GM18909 (cell line): ENCODE measurements at regions not wholly inside any gene's neighbourhood (a gene's known extent, or its start where the extent isn't known, plus 50 kb on each side); places are given as distances from the start of the nearest gene placed in this dataset.
A peak's percentile ranks its signal among the peaks of the same experiment; 100 is the strongest.
"Not testable (repeated sequence)": the region's sequence is repeated elsewhere in the genome, so short reads cannot be mapped to it uniquely, and the experiment has no call there.

Source experiments
- ATAC-seq: cut with Tn5 transposase; IDR thresholded peaks from one replicate; pipeline ENCODE4 v1.9.1; 2021; ENCODE audit warnings: mild to moderate bottlenecking; ENCODE audit not compliant: unreplicated experiment, poor library complexity

DNA sequence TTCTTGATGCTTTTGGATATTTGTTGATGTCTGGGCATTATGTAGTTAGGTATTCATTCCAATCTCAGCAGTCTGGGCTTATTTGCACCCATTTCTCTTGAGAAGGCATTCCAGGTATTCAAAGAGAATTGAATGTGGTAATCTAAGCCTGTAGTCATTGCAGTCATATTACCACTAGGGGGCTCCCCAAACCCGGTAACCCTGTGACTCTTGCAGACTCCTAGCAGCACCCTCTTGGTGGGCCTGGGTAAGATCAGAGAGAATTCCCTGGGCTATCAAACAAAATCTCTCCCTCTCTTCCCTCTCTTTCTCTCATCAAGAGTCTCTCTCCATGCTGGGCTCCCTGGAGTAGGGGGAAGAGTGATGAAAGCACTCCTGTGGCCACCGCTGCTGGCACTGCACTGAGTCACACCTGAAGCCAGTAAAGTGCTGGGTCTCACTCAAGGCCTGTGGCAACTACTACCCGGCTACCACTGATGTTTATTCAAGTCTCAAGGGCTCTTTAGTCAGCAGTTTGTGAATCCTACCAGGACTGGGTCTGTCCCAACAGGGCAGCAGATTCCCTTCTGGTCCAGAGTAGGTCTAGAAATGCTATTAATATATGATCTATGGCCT, 187.7 kb upstream of the NUDT10 start:
- ATAC-seq = peak; percentile 87

GRCh38 chrX:51148848-51149247, 183.8 kb upstream of the NUDT10 start:
- ATAC-seq = no peak

DNA sequence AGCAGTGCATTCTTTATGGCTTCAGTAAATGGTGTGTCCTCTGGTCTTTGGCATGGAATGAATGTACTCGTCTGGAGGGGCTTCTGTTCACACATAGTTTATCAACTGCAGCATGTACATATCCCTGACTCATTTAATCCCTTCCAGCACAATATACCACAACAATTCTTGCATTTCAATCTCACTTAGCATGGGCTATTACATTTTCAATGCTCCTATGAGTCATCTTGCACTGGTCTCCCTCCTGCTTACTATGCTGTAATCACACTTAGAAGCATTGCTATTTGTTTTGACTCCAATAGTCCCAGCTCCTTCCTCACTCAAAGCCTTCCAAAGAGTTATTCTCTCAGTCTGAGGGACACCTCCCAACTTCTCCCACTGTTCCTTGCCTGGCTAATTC, 180.9 kb upstream of the NUDT10 start:
- no peak for ATAC-seq

GRCh38 chrX:51155157-51155556, 177.5 kb upstream of the NUDT10 start:
- ATAC-seq = no peak

DNA sequence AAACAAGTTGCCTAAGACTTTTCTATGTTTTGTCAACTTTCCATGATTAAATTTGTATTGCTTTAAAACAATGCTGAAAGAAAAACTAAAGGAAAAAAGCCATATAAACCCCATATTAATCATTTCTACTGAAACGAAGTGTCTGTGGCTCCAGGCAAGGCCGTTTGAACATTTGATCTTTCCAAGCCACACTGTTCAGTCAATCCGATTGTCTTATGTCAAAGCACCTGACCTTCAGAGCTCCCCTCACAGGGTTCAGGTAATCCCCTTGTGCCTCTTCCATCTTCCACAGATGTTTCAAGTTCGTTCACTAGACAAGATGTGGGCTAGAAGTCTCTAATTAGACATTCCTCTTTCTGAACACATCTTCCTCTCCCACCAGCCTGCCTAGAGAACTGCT, 177.1 kb upstream of the NUDT10 start:
- no peak for ATAC-seq

GRCh38 chrX:51158231-51158630, 174.4 kb upstream of the NUDT10 start:
- no peak for ATAC-seq

- not testable (repeated sequence) for ATAC-seq
Measured at GRCh38 chrX:51159378-51159777, 173.2 kb upstream of the NUDT10 start.

GRCh38 chrX:51163730-51164129, 168.9 kb upstream of the NUDT10 start:
- no peak for ATAC-seq

- ATAC-seq = not testable (repeated sequence)
Measured at GRCh38 chrX:51178356-51178900, 154.2 kb upstream of the NUDT10 start.

DNA sequence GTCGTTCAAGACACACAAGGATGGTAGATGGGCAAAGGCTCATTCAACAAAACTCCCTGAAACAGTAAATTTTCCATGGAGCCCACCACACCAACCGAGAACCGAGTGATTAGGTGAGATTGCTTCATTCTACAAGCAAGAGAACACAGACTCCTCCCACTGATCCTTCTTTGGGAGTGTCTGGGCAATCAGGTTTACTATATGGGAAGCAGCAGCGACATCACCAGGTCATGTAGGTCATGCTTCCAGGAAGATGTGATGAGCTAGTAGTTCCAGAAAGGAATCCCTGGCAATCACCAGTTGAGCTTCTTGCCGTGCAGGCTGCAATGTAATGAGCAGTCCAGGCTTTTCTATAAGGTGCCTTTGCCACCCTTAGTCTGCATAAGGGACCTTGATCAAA, 152.8 kb upstream of the NUDT10 start:
- ATAC-seq = not testable (repeated sequence)

GRCh38 chrX:51182545-51182944, 150.1 kb upstream of the NUDT10 start:
- no peak for ATAC-seq

DNA sequence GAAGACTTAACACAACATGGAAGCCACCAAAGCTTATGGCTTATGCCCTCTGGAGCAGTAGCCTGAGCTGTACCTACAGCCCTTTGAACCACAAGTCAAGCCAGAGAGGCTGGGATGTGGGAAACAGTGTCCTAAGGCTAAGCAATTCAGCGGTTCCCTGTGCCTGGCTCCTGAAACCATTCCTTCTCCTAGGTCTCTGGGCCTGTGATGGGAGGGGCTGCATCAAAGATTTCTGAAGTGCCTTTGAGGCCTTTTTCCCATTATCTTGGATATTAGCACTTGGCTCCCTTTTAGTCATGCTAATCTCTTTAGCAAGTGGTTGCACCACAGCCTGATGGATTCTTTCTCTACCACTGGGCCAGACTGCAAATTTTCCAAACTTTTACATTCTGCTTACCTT, 140.5 kb upstream of the NUDT10 start:
- no peak for ATAC-seq

DNA sequence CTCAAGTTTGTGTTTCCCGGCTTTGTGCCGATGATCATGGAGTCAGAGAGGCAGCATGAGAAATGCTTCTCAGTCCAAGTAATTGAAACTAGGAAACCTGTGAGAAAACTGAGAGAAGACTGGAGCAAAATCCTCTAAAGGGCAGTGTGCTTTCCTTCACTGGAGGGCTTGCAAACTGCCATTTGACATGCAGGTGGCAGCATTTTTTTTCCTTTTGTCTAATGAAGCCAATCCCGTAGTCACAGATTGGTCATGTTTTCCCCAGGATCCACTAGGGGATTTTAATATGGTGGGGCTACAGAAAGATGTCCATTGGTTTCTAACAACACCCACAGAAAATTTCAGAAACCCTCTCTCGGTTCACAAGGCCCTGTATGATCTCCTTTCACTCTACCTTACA, 117.4 kb upstream of the NUDT10 start:
- ATAC-seq = no peak

DNA sequence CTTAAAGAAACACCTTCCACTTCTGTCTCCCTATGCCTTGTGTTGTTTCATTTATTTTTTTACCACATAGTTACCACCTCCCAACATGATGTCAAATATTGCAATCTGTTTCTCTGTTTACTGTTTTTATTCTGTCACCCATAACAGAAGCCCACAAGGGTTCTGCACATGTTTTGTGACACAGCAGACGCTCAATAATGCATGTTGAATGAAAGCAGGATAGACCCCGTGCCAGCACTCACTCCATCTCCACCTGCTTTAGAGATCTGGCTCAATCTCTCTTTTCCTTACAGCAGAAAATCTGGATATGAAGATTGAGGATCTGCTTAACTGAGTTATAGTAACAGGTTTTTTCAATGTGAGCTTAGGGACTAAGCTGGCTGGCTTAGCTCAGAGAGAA, 116.8 kb upstream of the NUDT10 start:
- ATAC-seq = no peak

- ATAC-seq = no peak
Measured at GRCh38 chrX:51242212-51242611, 90.4 kb upstream of the NUDT10 start.

DNA sequence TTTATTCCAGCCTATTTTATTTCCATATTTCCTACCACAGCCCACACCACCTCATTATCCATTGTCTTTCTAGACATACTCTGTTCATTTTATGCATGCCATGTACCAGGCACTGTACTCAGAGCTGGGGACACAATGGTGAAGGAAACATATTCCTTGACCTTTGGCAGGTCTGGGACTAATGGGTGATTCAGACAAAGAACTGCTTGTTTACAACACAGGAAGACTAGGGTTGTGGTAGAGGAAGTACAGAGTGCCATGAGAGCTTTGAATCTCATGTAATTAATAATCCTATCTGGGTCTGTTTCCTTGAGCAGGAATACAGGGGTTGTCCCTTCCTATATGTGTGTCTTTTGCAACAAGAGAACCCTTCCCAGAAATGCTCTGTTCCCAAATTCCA, 75.1 kb upstream of the NUDT10 start:
- ATAC-seq = no peak

- not testable (repeated sequence) for ATAC-seq
Measured at GRCh38 chrX:51262271-51262670, 70.4 kb upstream of the NUDT10 start.

DNA sequence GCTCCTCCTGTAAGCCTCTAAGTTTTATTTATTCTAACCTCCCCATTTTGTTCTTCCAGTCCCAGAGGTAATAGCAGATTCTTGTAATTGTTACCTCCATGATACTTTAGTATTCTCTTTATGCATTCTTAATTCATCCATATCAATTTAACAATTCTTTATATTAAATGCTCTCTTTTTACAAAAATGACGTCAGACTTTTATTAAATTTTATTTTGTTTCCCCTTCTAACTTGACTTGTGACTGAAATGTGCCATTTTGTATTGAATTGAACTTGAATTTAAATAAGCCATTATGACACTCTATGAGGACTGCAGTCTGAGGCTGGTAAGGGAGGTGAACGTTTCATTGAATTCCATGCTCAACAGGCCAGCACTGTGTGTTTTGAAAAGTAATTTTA, 60.0 kb upstream of the NUDT10 start:
- no peak for ATAC-seq

DNA sequence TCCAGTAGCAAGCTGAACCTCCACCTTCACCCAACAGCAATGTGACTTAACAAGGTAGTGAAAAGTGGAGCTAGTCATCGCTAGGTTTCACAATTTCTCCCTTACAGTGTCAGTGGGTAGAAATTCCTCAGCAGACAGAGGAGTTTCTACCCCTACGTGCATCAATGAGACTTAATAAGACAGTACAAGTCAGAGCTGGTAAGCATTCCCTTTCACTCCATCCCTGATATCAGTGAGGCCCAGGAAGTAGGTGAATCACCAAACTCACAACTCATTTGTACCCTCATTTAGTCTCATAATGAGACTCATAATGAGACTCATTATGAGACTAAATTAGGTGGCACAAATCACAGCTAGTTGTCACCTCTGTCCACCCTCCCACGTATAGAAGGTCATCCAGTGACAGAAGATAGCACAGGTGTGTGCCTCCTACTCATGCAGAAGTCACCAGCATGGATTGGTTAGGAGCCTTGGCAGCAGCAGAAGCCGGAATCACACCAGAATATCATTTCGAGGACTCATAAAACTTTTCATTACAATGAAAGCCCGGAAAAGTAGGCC, 50.8 kb upstream of the NUDT10 start:
- ATAC-seq = no peak
